PC-9 (cell line): ENCODE measurements at regions not wholly inside any gene's neighbourhood (a gene's known extent, or its start where the extent isn't known, plus 50 kb on each side); places are given as distances from the start of the nearest gene placed in this dataset.
A peak's percentile ranks its signal among the peaks of the same experiment; 100 is the strongest.

Experiments used
- BruUV-seq: library from RNA; stranded (reverse); fragments of 400-500 nt; replicated peaks from 2 replicates; lab custom pipeline; 2021; lab: Mats Ljungman, UMichigan
- CTCF ChIA-PET: fragments of 300-600 bp; sonication (Branson Sonifier 250); formaldehyde crosslinking; loops from one replicate; lab custom pipeline; 2022; ENCODE audit warnings: antibody characterized with exemption; lab: Charles Lee
- POLR2A ChIA-PET: fragments of 300-600 bp; sonication (Branson Sonifier 250); formaldehyde crosslinking; loops from one replicate; lab custom pipeline; 2022; ENCODE audit warnings: antibody characterized with exemption; ENCODE audit not compliant: unreplicated experiment; lab: Charles Lee
- DNase-seq, 2 experiments: peaks; one replicate each; pipeline versions ENCODE4 v3.0.0 to v3.0.0-alpha.2; 2015 to 2022; ENCODE audit warnings: mixed read lengths in 1 of 2
- H2AFZ ChIP-seq: fragments of 200-600 bp; sonication (generic); 2 replicates; pipeline ENCODE4 v1.8.1; 2017; ENCODE audit warnings: antibody characterized with exemption
- H3F3A ChIP-seq: fragments of 200-600 bp; sonication (generic); 2 replicates; pipeline ENCODE4 v1.8.1; 2017; ENCODE audit warnings: antibody characterized with exemption, mild to moderate bottlenecking, low read depth; ENCODE audit not compliant: insufficient read depth
- H3K27ac ChIP-seq: fragments of 200-600 bp; sonication (generic); 2 replicates; pipeline ENCODE4 v1.6.1; 2016; ENCODE audit warnings: mixed run types
- H3K27me3 ChIP-seq: fragments of 200-600 bp; sonication (generic); 2 replicates; pipeline ENCODE4 v1.6.1; 2016; ENCODE audit warnings: low read depth, mixed run types; ENCODE audit not compliant: insufficient read depth
- H3K36me3 ChIP-seq: fragments of 200-600 bp; sonication (generic); 2 replicates; pipeline ENCODE4 v1.6.1; 2016; ENCODE audit warnings: low read depth, mixed run types
- H3K4me1 ChIP-seq: fragments of 200-600 bp; sonication (generic); replicated peaks from 2 replicates; pipeline ENCODE4 v1.6.1; 2016; ENCODE audit warnings: mixed run types; ENCODE audit not compliant: insufficient read depth
- H3K4me2 ChIP-seq: fragments of 200-600 bp; sonication (generic); 2 replicates; pipeline ENCODE4 v1.6.1; 2017; ENCODE audit warnings: mixed run types
- H3K4me3 ChIP-seq: fragments of 200-600 bp; sonication (generic); 2 replicates; pipeline ENCODE4 v1.6.1; 2016; ENCODE audit warnings: mixed run types
- H3K79me2 ChIP-seq: fragments of 200-600 bp; sonication (generic); 2 replicates; pipeline ENCODE4 v1.6.1; 2017; ENCODE audit warnings: low read depth, mixed run types
- H3K9me2 ChIP-seq: fragments of 200-600 bp; sonication (generic); 2 replicates; pipeline ENCODE4 v1.8.1; 2017; ENCODE audit warnings: mild to moderate bottlenecking; ENCODE audit not compliant: insufficient read depth
- H3K9me3 ChIP-seq: fragments of 200-600 bp; sonication (generic); 2 replicates; pipeline ENCODE4 v1.8.1; 2016; ENCODE audit warnings: low read depth; ENCODE audit not compliant: insufficient read depth
- H4K20me1 ChIP-seq: fragments of 200-600 bp; sonication (generic); 2 replicates; pipeline ENCODE4 v1.8.1; 2017; ENCODE audit not compliant: insufficient read depth
- CTCF ChIP-seq: fragments of 200-600 bp; sonication (generic); conservative IDR thresholded peaks from 2 replicates; pipeline ENCODE4 v1.6.1; 2017; ENCODE audit warnings: mixed run types, antibody characterized with exemption, mild to moderate bottlenecking, moderate library complexity
- EZH2 ChIP-seq: fragments of 200-600 bp; sonication (generic); IDR thresholded peaks from 2 replicates; pipeline ENCODE4 v1.8.0; 2017; ENCODE audit warnings: antibody characterized with exemption, low read depth
- intact Hi-C: fragments of 100-400 bp; cut with micrococcal nuclease; formaldehyde crosslinking; loops from one replicate; pipeline ENCODE4 v1.10.0; 2022; ENCODE audit not compliant: unreplicated experiment

DNA sequence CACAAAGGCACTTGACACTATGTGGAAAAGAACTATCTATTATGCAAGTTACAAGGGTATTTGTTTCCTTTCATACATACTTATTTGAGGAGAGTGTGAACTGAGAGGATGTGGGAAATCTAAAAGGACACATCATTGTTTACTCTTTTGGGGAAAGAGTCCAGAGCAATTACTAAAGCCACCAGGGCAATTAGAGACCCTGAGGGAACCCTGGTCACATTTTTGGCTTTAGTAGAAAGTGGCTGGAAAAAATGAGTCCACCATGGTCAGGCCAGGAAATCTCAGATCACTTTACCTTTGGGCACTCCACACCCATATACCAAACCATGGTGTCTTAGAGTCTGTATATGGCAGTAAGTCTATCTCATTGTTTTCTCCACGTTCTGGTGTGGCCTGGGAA, 243.3 kb downstream of the HLX start:
- no peak for DNase-seq
- no peak overlapping the region for H3K27ac ChIP-seq
- TF ChIP-seq EZH2 (no peak), CTCF (no peak)
- intact Hi-C loops: no loop called here
- H3K36me3 ChIP-seq: no peaks in the 10 kb centered on the region
- no peaks in the 10 kb centered on the region for H4K20me1 ChIP-seq
- ChIA-PET POLR2A (no interaction called here), CTCF (no interaction called here)
- no peak overlapping the region for H3K4me2 ChIP-seq
- H3F3A ChIP-seq: peaks cover 5% of the 10 kb centered on the region; the same call in 1 of the 2 replicates
- no peaks in the 10 kb centered on the region for H3K27me3 ChIP-seq
- peaks cover 3% of the 10 kb centered on the region; the same call in 1 of the 2 replicates for H3K9me3 ChIP-seq
- H2AFZ ChIP-seq: 0 out of 2 replicates have a peak overlapping the region, but pooled peaks have one; percentile 29
- peaks cover 16% of the 10 kb centered on the region for H3K4me1 ChIP-seq
- H3K9me2 ChIP-seq: no peaks in the 10 kb centered on the region
- no TSS peak for BruUV-seq
- H3K4me3 ChIP-seq: no peak overlapping the region
- H3K79me2 ChIP-seq: no peaks in the 10 kb centered on the region

DNA sequence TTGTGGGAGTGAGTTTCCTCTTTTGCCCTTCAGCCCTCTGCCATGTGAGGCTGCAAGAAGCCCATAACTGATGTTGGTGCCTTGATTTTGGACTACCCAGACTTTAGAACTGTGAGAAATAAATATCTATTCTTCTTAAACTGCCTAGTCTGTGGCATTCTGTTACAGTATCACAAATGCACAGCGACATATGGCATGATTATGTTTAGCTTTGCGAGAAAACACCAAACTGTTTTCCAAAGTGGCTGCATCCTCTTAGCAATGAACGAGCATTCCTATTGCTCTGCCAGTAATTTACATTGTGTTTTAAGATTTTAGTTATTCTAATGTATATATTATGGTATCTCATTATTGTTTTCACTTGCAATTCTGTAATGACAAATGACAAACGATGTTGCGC, 246.7 kb downstream of the HLX start:
- Histone ChIP-seq H2AFZ (no peak overlapping the region), H3K27me3 (no peaks in the 10 kb centered on the region), H3K4me3 (no peak overlapping the region), H3K4me2 (no peak overlapping the region), H3K4me1 (peaks cover 7% of the 10 kb centered on the region; the same call in 1 of the 2 replicates), H3K9me2 (no peaks in the 10 kb centered on the region), H3K79me2 (no peaks in the 10 kb centered on the region), H3K27ac (no peak overlapping the region), H3F3A (no peaks in the 10 kb centered on the region), H3K36me3 (no peaks in the 10 kb centered on the region), H4K20me1 (no peaks in the 10 kb centered on the region), H3K9me3 (no peaks in the 10 kb centered on the region)
- DNase-seq: no peak
- ChIA-PET CTCF (no interaction called here), POLR2A (no interaction called here)
- intact Hi-C loops: no loop called here
- no TSS peak for BruUV-seq
- TF ChIP-seq EZH2 (no peak), CTCF (no peak)

GRCh38 chr1:221137666-221138065, 258.4 kb downstream of the HLX start:
- H3K27ac ChIP-seq: no peak overlapping the region
- no TSS peak for BruUV-seq
- CTCF ChIA-PET: no interaction called here
- H3K79me2 ChIP-seq: no peaks in the 10 kb centered on the region
- H3K4me1 ChIP-seq: no peaks in the 10 kb centered on the region
- H3K9me2 ChIP-seq: no peaks in the 10 kb centered on the region
- no peak overlapping the region for H3K4me3 ChIP-seq
- H3K4me2 ChIP-seq: no peak overlapping the region
- no peaks in the 10 kb centered on the region for H4K20me1 ChIP-seq
- DNase-seq: no peak
- no peaks in the 10 kb centered on the region for H3K9me3 ChIP-seq
- H3K27me3 ChIP-seq: no peaks in the 10 kb centered on the region
- intact Hi-C loops: no loop called here
- H3F3A ChIP-seq: no peaks in the 10 kb centered on the region
- POLR2A ChIA-PET: no interaction called here
- TF ChIP-seq CTCF: no peak
- no peak for TF ChIP-seq EZH2
- H3K36me3 ChIP-seq: no peaks in the 10 kb centered on the region
- no peak overlapping the region for H2AFZ ChIP-seq
